ENCODE measurements at regions not wholly inside any gene's neighbourhood (a gene's known extent, or its start where the extent isn't known, plus 50 kb on each side); places are given as distances from the start of the nearest gene placed in this dataset.
"Not testable (repeated sequence)": the region's sequence is repeated elsewhere in the genome, so short reads cannot be mapped to it uniquely, and the experiment has no call there.

GRCh38 chr2:219844401-219845091, 217.1 kb downstream of the SLC4A3 start:
- no peak for DNase-seq

GRCh38 chr2:219848882-219849281, 221.5 kb downstream of the SLC4A3 start:
- no peak for DNase-seq

GRCh38 chr2:219851169-219851568, 223.7 kb downstream of the SLC4A3 start:
- no peak for DNase-seq

GRCh38 chr2:219851801-219852481, 224.5 kb downstream of the SLC4A3 start:
- no peak for DNase-seq

GRCh38 chr2:219852626-219853025, 225.2 kb downstream of the SLC4A3 start:
- DNase-seq, result no peak

GRCh38 chr2:219856602-219857001, 229.2 kb downstream of the SLC4A3 start:
- DNase-seq, result no peak

- DNase-seq, result no peak
Measured at GRCh38 chr2:219857751-219858150, 230.3 kb downstream of the SLC4A3 start.

- DNase-seq, result no peak
Measured at GRCh38 chr2:219861307-219861706, 233.9 kb downstream of the SLC4A3 start.

- no peak for DNase-seq
Measured at GRCh38 chr2:219864154-219864553, 236.7 kb downstream of the SLC4A3 start.

GRCh38 chr2:219868635-219869034, 241.2 kb downstream of the SLC4A3 start:
- DNase-seq, result no peak

- DNase-seq, result no peak
Measured at GRCh38 chr2:219870041-219870440, 242.6 kb downstream of the SLC4A3 start.

- no peak for DNase-seq
Measured at GRCh38 chr2:219871351-219871750, 243.9 kb downstream of the SLC4A3 start.

- DNase-seq, result no peak
Measured at GRCh38 chr2:219875036-219875435, 247.6 kb downstream of the SLC4A3 start.

GRCh38 chr2:219875986-219876385, 248.6 kb downstream of the SLC4A3 start:
- not testable (repeated sequence) for DNase-seq

GRCh38 chr2:219876931-219877330, 249.5 kb downstream of the SLC4A3 start:
- no peak for DNase-seq

GRCh38 chr2:219877728-219878127, 250.3 kb downstream of the SLC4A3 start:
- DNase-seq, result no peak

GRCh38 chr2:219878516-219878915, 251.1 kb downstream of the SLC4A3 start:
- DNase-seq, result no peak

- no peak for DNase-seq
Measured at GRCh38 chr2:219881851-219882250, 254.4 kb downstream of the SLC4A3 start.

- DNase-seq, result no peak
Measured at GRCh38 chr2:219886615-219887014, 259.2 kb downstream of the SLC4A3 start.

- DNase-seq, result no peak
Measured at GRCh38 chr2:219887870-219888269, 260.4 kb downstream of the SLC4A3 start.

- DNase-seq, result no peak
Measured at GRCh38 chr2:219893541-219893940, 266.1 kb downstream of the SLC4A3 start.

GRCh38 chr2:219897456-219897855, 270.0 kb downstream of the SLC4A3 start:
- DNase-seq, result no peak

GRCh38 chr2:219901155-219901554, 273.7 kb downstream of the SLC4A3 start:
- DNase-seq, result no peak

GRCh38 chr2:219902891-219903552, 275.6 kb downstream of the SLC4A3 start:
- no peak for DNase-seq
